ENCODE measurements at regions not wholly inside any gene's neighbourhood (a gene's known extent, or its start where the extent isn't known, plus 50 kb on each side); places are given as distances from the start of the nearest gene placed in this dataset.

DNA sequence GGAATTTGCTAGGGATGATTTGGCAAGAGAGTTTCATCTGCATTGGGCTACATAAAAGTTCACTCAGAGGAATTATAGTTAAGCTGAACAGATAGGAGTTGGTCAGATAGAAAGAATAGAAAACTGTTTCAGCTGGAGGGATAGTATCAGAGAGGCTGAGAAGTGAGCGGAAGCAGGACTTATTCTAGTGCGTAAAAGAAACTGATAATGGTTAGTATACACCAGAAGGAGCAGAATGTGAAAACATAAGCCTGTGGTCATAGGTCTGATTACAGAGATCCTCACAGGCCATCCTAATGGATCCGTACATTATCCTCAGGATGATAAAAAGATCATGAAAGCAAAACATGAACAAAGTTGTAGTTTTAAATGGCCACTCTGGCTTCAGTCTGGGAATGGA lies 585.2 kb downstream of the BRINP1 start:
- Mint-ChIP-seq H3K9me3 (peaks cover 3% of the 10 kb centered on the region), H3K4me1 (ENCODE audit: low read depth) (no peaks in the 10 kb centered on the region), H3K4me3 (no peak overlapping the region), H3K36me3 (ENCODE audit: low read depth) (no peaks in the 10 kb centered on the region), H3K27me3 (ENCODE audit: low read depth) (no peaks in the 10 kb centered on the region), H3K27ac (no peak overlapping the region)
- intact Hi-C loops (cut with micrococcal nuclease): no loop called here
- CTCF ChIA-PET: no interaction called here
- DNase-seq: no peak

DNA sequence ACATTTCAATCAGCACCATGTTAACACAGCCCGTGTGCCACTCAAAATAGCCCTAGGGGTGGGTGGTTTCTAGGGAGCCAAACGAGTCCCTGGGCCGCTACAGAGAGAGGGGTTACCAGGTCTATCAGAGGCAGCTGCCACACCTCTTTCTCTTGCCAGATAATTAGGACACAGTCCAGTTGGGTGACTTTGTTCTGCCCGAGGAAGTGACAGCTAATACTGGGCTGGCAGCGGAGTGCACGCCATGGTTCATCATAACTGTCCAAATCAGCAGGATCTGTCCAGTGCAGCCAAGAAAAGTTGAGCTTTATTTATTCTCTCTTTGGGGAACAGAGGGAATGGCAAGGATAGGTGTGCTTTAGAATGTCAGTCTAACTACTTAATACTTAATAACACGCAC lies 583.8 kb downstream of the BRINP1 start:
- H3K36me3 Mint-ChIP-seq (ENCODE audit: low read depth): no peaks in the 10 kb centered on the region
- no peak for DNase-seq
- H3K4me1 Mint-ChIP-seq (ENCODE audit: low read depth): no peaks in the 10 kb centered on the region
- no peak overlapping the region for H3K27ac Mint-ChIP-seq
- intact Hi-C loops (cut with micrococcal nuclease): no loop called here
- no peaks in the 10 kb centered on the region for H3K27me3 Mint-ChIP-seq (ENCODE audit: low read depth)
- H3K9me3 Mint-ChIP-seq: peaks cover 2% of the 10 kb centered on the region
- no peak overlapping the region for H3K4me3 Mint-ChIP-seq
- CTCF ChIA-PET: no interaction called here

DNA sequence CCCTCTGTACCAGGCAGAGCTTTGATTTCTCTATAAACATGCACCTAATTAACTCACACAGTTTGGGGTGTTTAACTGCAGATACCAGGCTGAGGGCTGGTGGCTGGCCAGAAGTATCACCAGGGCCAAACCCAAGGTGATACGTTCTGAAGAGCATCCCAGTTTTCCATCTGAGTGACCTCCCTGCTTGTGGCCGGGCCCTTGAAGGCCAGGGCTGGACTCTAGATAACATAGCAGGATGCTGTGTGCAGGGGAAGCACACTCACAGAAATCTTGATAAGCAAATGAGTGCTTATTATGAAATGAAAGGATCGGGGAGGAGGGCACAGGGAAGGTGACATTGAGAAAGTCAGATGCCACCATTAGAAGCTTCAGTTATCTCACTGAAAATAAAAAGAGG lies 582.4 kb downstream of the BRINP1 start:
- Mint-ChIP-seq H3K9me3 (peaks cover 3% of the 10 kb centered on the region), H3K36me3 (ENCODE audit: low read depth) (no peaks in the 10 kb centered on the region), H3K4me3 (no peak overlapping the region), H3K4me1 (ENCODE audit: low read depth) (no peaks in the 10 kb centered on the region), H3K27ac (no peak overlapping the region), H3K27me3 (ENCODE audit: low read depth) (no peaks in the 10 kb centered on the region)
- CTCF ChIA-PET: no interaction called here
- DNase-seq: no peak
- intact Hi-C loops (cut with micrococcal nuclease): no loop called here

DNA sequence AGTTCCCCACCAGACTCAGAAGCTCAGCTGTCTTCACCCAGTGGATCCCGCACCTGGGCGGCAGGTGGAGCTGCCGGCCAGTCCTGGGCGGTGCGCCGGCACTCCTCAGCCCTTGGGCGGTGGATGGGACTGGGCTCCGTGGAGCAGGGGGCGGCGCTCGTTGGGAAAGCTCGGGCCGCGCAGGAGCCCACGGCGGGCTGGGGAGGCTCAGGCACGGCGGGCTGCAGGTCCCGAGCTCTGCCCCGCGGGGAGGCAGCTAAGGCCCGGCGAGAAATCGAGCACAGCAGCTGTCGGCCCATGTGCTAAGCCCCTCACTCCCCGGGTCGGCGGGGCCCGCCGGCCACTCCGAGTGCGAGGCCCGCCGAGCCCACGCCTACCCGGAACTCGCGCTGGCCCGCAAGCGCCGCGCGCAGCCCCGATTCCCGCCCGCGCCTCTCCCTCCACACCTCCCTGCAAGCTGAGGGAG lies 560.0 kb downstream of the BRINP1 start:
- Mint-ChIP-seq H3K36me3 (ENCODE audit: low read depth) (no peaks in the 10 kb centered on the region), H3K9me3 (peaks cover 12% of the 10 kb centered on the region), H3K4me1 (ENCODE audit: low read depth) (no peaks in the 10 kb centered on the region)

DNA sequence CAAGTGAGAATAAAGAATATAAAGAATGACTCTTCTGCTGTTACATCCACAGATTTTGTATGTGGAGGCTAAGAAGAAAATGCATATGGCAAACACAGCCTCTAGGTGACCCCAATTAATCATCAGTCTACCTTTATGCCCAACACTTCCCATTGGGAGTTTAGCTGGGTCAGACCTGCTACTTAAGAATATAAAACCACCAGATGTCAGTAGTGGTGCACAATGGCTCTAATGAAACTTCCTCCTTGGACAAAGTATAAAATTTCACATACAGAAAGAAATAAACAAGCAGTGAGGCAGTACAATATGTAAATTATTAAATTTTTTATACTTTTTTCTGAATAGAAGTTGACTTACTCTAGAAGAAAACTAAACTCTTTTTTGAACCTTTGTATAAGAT lies 539.9 kb downstream of the BRINP1 start:
- DNase-seq: no peak
- intact Hi-C loops (cut with micrococcal nuclease): no loop called here
- CTCF ChIA-PET: no interaction called here
- Mint-ChIP-seq H3K9me3 (peaks cover 8% of the 10 kb centered on the region), H3K27me3 (ENCODE audit: low read depth) (no peaks in the 10 kb centered on the region), H3K4me1 (ENCODE audit: low read depth) (no peaks in the 10 kb centered on the region), H3K4me3 (no peak overlapping the region), H3K27ac (no peak overlapping the region), H3K36me3 (ENCODE audit: low read depth) (no peaks in the 10 kb centered on the region)

More for the DNA sequence above, 560.0 kb downstream of the BRINP1 start:
- Mint-ChIP-seq H3K4me3 (no peak overlapping the region), H3K27ac (no peak overlapping the region), H3K27me3 (ENCODE audit: low read depth) (peaks cover 3% of the 10 kb centered on the region)
- intact Hi-C loops (cut with micrococcal nuclease): no loop called here
- no peak for DNase-seq
- CTCF ChIA-PET: no interaction called here

DNA sequence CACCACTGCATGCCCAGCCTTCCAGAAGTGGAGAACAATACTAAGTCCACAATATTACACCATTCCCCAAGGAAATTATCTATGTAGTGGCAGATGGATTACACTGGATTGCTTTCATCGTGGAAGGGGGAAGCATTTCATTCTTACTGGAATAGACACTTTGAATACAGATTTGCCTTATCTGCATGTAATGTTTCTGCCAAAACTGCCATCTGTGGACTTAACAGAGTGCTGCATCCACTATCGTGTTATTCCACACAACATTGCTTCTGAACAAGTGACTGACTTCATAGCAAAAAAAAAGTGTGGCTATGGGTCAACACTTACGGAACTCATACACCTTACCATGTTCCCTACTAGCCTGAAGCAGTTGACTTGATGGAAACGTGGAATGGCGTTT lies 536.9 kb downstream of the BRINP1 start:
- Mint-ChIP-seq H3K4me1 (ENCODE audit: low read depth) (no peaks in the 10 kb centered on the region), H3K9me3 (peaks cover 10% of the 10 kb centered on the region), H3K27ac (no peak overlapping the region), H3K4me3 (no peak overlapping the region), H3K36me3 (ENCODE audit: low read depth) (no peaks in the 10 kb centered on the region), H3K27me3 (ENCODE audit: low read depth) (no peaks in the 10 kb centered on the region)
- no peak for DNase-seq
- CTCF ChIA-PET: no interaction called here
- intact Hi-C loops (cut with micrococcal nuclease): no loop called here

DNA sequence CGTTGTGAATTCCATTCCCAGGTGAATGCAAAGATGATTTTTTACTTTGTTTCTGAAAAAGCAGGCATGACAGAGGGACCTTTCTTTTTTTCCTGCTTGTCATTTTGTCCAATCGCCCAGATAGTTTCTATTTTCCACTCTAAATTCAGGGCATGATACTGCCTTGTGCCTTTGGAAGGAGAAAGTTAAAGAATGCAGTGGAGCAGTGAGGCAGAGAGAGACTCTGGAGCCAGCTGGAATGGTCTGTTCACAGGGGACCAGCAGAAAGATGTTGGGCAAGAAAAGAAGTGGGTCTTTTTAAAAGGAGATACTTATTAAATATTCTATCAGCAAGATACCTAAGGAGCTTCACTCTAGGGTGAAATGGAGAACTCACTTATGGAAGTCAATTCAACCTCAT lies 532.3 kb downstream of the BRINP1 start:
- Mint-ChIP-seq H3K27me3 (ENCODE audit: low read depth) (no peaks in the 10 kb centered on the region), H3K9me3 (peaks cover 5% of the 10 kb centered on the region), H3K4me3 (no peak overlapping the region), H3K4me1 (ENCODE audit: low read depth) (no peaks in the 10 kb centered on the region), H3K36me3 (ENCODE audit: low read depth) (no peaks in the 10 kb centered on the region), H3K27ac (no peak overlapping the region)
- intact Hi-C loops (cut with micrococcal nuclease): no loop called here
- CTCF ChIA-PET: no interaction called here
- DNase-seq: no peak

DNA sequence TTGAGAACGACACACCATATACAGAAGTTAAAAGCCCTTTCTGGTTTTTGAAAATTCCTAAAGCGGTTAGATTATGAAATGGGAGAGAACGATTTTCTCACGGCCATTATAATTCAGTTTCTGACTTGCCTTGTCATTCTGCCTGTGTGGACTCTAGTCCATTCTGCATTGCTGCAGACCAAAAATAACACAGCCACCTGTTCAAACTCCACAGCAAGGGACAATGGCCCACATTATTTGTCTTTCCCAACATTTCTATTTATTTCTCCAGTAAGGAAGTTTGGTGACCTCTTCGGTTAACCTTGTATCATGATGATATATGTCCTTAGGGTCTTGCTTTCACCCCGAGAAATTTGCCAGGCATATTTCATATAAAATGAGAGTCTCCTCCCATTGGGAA lies 497.7 kb downstream of the BRINP1 start:
- Mint-ChIP-seq H3K36me3 (ENCODE audit: low read depth) (no peaks in the 10 kb centered on the region), H3K4me3 (no peak overlapping the region), H3K27ac (no peak overlapping the region), H3K4me1 (ENCODE audit: low read depth) (no peaks in the 10 kb centered on the region), H3K9me3 (peaks cover 2% of the 10 kb centered on the region), H3K27me3 (ENCODE audit: low read depth) (no peaks in the 10 kb centered on the region)
- intact Hi-C loops (cut with micrococcal nuclease): no loop called here
- no peak for DNase-seq
- CTCF ChIA-PET: no interaction called here

DNA sequence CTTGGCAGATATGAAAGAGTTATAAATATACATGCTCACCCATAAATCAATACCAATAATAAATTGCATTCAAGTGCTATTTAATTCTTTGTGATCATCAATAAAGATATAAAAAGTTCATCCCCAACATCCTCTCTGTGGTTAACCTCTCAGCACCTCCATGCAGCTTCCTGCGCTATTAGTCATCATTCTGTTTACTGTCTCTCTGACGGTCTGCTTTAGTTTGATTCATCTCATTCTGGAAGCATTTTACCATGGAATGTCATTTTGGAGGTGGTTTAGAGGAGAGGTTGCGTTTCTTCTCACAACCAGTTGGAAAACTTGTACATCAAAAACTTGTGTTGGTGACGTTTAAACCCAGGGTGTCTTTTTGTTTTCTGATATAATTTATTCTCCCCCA lies 486.6 kb downstream of the BRINP1 start:
- no peak overlapping the region for H3K27ac Mint-ChIP-seq
- no peaks in the 10 kb centered on the region for H3K4me1 Mint-ChIP-seq (ENCODE audit: low read depth)
- intact Hi-C loops (cut with micrococcal nuclease): no loop called here
- DNase-seq: no peak
- no peaks in the 10 kb centered on the region for H3K9me3 Mint-ChIP-seq
- no peak overlapping the region for H3K4me3 Mint-ChIP-seq
- CTCF ChIA-PET: no interaction called here
- H3K36me3 Mint-ChIP-seq (ENCODE audit: low read depth): no peaks in the 10 kb centered on the region
- H3K27me3 Mint-ChIP-seq (ENCODE audit: low read depth): no peaks in the 10 kb centered on the region

DNA sequence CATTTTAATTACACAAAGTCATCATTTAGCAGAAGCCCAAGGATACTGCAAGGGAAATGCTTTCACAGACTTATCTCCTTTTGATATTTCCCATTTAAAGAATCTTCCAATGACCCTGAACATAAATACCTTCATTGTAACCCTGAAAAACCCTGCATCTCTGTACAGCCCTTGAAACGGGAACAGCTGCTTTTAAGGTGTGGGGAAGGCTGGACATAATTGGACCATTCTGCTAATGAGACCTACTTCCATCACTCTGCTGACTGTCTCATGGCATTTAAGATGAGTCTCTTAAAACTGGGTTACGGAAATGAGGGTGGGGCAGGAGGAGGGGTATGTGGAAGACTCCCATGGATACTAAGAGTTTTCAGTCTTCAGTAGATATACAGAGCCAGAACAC lies 485.8 kb downstream of the BRINP1 start:
- DNase-seq: no peak
- intact Hi-C loops (cut with micrococcal nuclease): no loop called here
- H3K27me3 Mint-ChIP-seq (ENCODE audit: low read depth): no peaks in the 10 kb centered on the region
- no peaks in the 10 kb centered on the region for H3K36me3 Mint-ChIP-seq (ENCODE audit: low read depth)
- no peaks in the 10 kb centered on the region for H3K9me3 Mint-ChIP-seq
- no peak overlapping the region for H3K4me3 Mint-ChIP-seq
- H3K4me1 Mint-ChIP-seq (ENCODE audit: low read depth): no peaks in the 10 kb centered on the region
- no peak overlapping the region for H3K27ac Mint-ChIP-seq
- CTCF ChIA-PET: interaction anchor here (0.6 kb wide), 1 partner anchor 39 kb away, joined by 4 read pairs; no protein-coding TSS in a partner anchor

DNA sequence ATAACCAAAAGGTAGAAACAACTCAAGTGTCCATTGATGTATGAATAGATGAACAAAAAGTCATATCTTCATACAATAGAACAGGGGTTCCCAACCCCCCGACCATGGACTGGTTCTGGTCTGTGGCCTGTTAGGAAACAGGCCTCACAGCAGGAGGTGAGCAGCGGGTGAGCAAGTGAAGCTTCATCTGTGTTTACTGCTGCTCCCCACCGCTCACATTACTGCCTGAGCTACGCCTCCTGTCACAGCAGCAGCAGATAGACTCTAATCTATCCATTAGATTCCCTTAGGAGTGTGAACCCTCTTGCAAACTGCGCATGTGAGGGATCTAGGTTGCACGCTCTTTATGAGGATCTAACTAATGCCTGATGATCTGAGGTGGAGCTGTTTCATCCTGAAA lies 478.0 kb downstream of the BRINP1 start:
- H3K4me1 Mint-ChIP-seq (ENCODE audit: low read depth): no peaks in the 10 kb centered on the region
- H3K27ac Mint-ChIP-seq: no peak overlapping the region
- peaks cover 2% of the 10 kb centered on the region for H3K9me3 Mint-ChIP-seq
- CTCF ChIA-PET: no interaction called here
- DNase-seq: no peak
- intact Hi-C loops (cut with micrococcal nuclease): no loop called here
- H3K27me3 Mint-ChIP-seq (ENCODE audit: low read depth): no peaks in the 10 kb centered on the region
- no peaks in the 10 kb centered on the region for H3K36me3 Mint-ChIP-seq (ENCODE audit: low read depth)
- H3K4me3 Mint-ChIP-seq: no peak overlapping the region

DNA sequence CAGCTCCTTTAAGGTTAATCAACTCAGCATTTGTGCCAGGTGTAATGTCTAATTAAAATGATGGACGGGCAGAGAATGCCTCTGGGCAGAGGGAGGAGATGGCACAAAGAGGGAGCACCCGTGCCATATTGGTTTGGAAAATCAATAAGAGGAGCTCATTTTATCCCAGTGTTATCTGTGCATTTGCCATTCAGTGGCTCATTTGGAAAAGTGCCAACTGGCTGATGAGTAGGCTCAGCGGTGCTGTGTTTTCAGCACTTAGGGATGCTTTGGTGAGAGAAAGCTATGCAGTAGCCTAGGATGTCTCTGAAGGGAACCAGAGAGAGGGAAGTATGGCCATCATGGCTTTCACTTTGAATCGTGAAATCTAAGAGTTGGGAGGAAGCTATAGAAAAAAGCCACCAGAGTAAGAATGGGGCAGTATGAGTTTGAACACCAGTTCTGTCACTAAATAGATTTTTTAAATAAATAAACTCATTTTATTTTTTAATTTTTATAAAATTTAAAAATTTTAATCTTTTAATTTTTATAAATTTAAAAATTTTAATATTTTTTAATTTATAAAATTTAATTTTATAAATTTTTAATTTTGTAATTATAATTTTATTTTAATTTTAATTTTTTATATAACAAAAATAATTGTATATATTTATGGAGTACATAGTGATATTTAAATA lies 472.8 kb downstream of the BRINP1 start:
- Mint-ChIP-seq H3K27ac (no peak overlapping the region), H3K9me3 (no peaks in the 10 kb centered on the region), H3K27me3 (ENCODE audit: low read depth) (no peaks in the 10 kb centered on the region), H3K4me1 (ENCODE audit: low read depth) (no peaks in the 10 kb centered on the region), H3K36me3 (ENCODE audit: low read depth) (no peaks in the 10 kb centered on the region), H3K4me3 (no peak overlapping the region)
- no peak for DNase-seq
- intact Hi-C loops (cut with micrococcal nuclease): no loop called here
- CTCF ChIA-PET: no interaction called here

DNA sequence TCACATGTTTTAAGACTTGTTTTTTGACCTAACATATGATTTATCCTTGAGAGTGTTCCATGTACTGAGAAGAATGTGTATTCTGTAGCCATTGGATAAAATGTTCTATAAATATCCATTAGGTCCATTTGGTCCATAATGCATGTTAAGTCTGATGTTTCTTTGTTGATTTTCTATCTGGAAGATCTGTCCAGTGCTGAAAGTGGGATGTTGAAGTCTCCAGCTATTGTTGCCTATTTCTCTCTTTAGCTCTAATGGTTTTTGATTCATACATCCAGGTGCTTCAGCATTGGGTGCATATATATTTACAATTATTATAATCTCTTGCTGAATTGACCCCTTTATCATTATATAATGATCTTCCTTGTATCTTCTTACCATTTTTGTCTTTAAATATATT lies 451.1 kb downstream of the BRINP1 start:
- intact Hi-C loops (cut with micrococcal nuclease): no loop called here
- no peak overlapping the region for H3K4me3 Mint-ChIP-seq
- H3K9me3 Mint-ChIP-seq: peaks cover 13% of the 10 kb centered on the region
- no peak overlapping the region for H3K27ac Mint-ChIP-seq
- H3K36me3 Mint-ChIP-seq (ENCODE audit: low read depth): no peaks in the 10 kb centered on the region
- DNase-seq: no peak
- CTCF ChIA-PET: no interaction called here
- no peaks in the 10 kb centered on the region for H3K27me3 Mint-ChIP-seq (ENCODE audit: low read depth)
- no peaks in the 10 kb centered on the region for H3K4me1 Mint-ChIP-seq (ENCODE audit: low read depth)

DNA sequence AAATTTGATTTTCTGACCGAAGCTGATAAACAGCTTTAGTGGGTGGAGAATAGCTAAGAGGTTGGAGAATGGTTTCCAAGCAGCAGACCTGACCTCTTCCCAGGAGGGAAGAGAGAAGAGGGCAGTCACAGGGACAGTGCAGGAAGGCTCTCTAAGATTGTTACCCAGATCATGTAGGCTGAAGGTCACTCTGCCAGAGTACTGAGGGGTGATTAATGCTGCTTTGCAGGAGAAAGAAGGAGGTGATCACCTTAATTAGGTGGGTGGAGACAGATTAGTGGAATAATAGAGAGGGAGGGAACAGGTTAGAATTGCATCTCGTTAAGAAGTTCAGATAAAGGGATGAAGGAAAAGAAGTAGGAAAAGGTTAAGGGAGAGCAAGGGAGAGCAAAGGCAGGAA lies 440.5 kb downstream of the BRINP1 start:
- no peaks in the 10 kb centered on the region for H3K27me3 Mint-ChIP-seq (ENCODE audit: low read depth)
- intact Hi-C loops (cut with micrococcal nuclease): no loop called here
- CTCF ChIA-PET: no interaction called here
- no peaks in the 10 kb centered on the region for H3K4me1 Mint-ChIP-seq (ENCODE audit: low read depth)
- H3K36me3 Mint-ChIP-seq (ENCODE audit: low read depth): no peaks in the 10 kb centered on the region
- H3K27ac Mint-ChIP-seq: no peak overlapping the region
- no peak for DNase-seq
- H3K4me3 Mint-ChIP-seq: no peak overlapping the region
- H3K9me3 Mint-ChIP-seq: peaks cover 3% of the 10 kb centered on the region

Data from activated naive CD4-positive, alpha-beta T cell treated with anti-CD3 and anti-CD28 coated beads for 36 hours (primary cell).